Hepatocyte (in vitro differentiated cells): ENCODE measurements at regions not wholly inside any gene's neighbourhood (a gene's known extent, or its start where the extent isn't known, plus 50 kb on each side); places are given as distances from the start of the nearest gene placed in this dataset.

Experiments
- EZH2 ChIP-seq: fragments of 200-600 bp; sonication (generic); IDR thresholded peaks from 2 replicates; pipeline ENCODE4 v1.6.1; 2016; ENCODE audit warnings: antibody characterized with exemption, mild to moderate bottlenecking, borderline replicate concordance
- EZH2phosphoT487 ChIP-seq: fragments of 200-600 bp; sonication (generic); IDR thresholded peaks from one replicate; pipeline ENCODE4 v1.6.1; 2018; ENCODE audit warnings: antibody characterized with exemption, mild to moderate bottlenecking, low read depth, moderate library complexity; ENCODE audit not compliant: unreplicated experiment, severe bottlenecking
- TF ChIP-seq, protein P1 (sequence below): fragments of 200-600 bp; sonication (generic); IDR thresholded peaks from 2 replicates; pipeline ENCODE4 v1.5.1; 2016; ENCODE audit warnings: antibody characterized with exemption, mild to moderate bottlenecking; ENCODE audit not compliant: poor library complexity

DNA sequence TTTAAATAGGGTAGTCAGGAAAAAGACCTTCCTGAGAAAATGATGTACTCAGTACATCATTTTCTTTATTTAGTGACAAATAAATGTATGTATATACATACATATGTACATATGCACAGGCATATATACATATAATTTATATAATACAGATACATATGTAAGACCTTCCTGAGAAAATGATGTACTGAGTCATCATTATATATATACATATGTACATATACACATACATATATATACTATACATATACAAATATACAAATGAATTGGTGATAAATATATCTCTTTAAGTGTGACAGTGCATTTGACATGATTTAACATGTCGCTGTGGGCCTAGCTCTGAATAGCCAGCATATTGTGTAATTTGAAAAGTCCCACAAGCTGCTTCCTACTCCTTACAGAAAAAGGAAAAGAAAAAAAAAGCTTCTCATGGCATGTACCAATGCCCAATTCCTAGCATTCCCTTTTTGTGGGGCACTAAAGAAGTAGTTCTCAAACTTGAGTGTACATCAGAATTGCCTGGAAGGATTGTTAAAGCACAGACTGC, 208.1 kb upstream of the UMPS start:
- TF ChIP-seq, protein P1, sequence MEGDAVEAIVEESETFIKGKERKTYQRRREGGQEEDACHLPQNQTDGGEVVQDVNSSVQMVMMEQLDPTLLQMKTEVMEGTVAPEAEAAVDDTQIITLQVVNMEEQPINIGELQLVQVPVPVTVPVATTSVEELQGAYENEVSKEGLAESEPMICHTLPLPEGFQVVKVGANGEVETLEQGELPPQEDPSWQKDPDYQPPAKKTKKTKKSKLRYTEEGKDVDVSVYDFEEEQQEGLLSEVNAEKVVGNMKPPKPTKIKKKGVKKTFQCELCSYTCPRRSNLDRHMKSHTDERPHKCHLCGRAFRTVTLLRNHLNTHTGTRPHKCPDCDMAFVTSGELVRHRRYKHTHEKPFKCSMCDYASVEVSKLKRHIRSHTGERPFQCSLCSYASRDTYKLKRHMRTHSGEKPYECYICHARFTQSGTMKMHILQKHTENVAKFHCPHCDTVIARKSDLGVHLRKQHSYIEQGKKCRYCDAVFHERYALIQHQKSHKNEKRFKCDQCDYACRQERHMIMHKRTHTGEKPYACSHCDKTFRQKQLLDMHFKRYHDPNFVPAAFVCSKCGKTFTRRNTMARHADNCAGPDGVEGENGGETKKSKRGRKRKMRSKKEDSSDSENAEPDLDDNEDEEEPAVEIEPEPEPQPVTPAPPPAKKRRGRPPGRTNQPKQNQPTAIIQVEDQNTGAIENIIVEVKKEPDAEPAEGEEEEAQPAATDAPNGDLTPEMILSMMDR = no peak
- no peak for TF ChIP-seq EZH2
- TF ChIP-seq EZH2phosphoT487 = no peak
